Right ventricle myocardium superior (tissue), 1 donor: ENCODE measurements at regions not wholly inside any gene's neighbourhood (a gene's known extent, or its start where the extent isn't known, plus 50 kb on each side); places are given as distances from the start of the nearest gene placed in this dataset.

Experiments used
- ATAC-seq: fragments of 200-7000 bp; cut with Tn5 transposase; one replicate; pipeline ENCODE4 v1.9.1; 2020; ENCODE audit warnings: mild to moderate bottlenecking; ENCODE audit not compliant: poor library complexity
- DNase-seq: peaks from one replicate; pipeline ENCODE4 v3.0.0-alpha.2; 2020
- intact Hi-C: fragments of 100-400 bp; cut with DNase I; formaldehyde crosslinking; loops from one replicate; pipeline ENCODE4 v1.11.2; 2022
- donor health status: DM: no; HTN: yes; CAD: no; lungs with severe emphysema.

DNA sequence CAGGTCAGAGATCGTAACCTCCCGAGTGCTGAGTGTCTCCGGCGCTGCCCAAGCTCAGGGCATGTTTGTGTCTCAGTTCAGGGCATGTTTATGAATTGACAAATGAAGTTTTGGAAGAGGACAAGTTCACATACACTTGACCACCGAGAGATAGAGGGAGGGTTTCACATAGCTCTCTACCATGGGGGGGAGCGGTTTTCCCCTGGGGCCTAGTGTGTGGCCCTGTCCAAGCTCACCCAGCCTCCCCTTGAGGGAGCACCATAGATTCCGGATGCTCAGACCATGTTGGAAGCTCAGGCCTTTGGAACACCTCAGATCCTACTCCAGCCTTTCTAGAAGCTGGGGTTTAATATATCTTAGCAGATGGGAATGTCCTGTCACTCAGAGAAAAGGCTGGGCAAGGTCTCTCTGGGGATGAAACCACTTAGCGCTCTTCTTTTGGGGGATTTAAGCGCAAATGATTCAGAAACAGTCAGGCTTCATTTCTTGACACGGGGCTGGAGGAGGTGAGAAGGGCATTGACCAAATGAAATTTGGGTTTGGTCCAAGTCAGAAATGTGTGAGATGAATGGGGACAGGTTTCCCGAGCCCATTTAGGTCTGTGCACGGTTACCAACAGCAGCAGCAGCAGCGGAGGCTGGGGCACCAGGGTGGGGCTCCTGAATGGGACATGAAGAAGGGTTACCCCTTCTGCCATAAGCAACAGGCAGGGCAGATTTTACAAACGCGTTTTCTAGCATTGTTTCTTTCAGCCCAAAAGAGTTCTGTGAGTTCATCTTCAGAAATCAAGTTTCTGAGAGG, 96.6 kb downstream of the METRNL start:
- ATAC-seq (no peak), DNase-seq (peak; percentile 14)
- intact Hi-C loops, result no loop called here

DNA sequence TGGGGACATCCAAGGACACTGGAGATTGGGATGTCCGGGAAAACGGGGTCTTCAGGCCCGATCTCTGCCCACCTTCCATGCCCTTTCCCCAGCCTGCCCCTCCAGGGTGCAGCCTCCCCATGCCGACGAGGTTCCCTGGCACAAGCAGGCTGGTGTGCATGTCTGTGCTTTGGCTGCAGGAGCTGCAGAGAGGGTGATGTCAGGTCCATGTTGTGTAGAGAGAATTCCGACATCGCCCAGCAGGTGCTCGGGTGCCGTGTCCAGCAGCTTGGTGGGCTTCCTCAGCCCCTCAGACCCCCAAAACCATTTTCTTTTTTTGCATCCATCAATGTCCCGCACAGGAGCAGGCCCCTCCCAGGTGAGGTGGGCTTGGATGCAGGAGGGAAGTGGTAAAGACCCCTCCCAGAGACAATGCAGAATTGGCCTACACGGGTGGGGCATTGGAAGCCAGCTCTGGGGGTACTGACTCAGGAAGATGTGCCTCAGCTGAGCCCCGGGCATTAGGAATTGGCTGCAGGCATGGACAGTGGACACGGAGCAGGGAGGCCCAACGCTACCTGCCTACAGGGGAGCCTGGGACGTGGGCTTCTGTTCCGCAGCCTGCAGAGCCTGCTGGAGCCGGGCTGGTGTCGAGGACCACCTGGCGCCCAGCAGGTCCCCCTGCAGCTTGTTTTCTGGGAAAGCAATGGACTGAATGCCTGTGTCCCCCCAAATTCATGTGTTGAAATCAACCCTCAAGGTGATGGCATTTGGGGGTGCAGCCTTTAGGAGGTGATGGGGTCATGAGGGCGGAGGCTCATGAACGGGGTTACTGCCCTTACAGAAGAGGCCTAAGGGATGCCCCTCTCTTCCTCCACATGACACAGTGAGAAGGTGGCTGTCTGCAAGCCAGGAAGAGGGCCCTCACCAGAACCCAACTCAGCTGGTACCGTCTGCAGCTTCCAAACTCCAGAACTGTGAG, 97.5 kb downstream of the METRNL start:
- ATAC-seq (no peak), DNase-seq (no peak)
- intact Hi-C loops, result no loop called here

DNA sequence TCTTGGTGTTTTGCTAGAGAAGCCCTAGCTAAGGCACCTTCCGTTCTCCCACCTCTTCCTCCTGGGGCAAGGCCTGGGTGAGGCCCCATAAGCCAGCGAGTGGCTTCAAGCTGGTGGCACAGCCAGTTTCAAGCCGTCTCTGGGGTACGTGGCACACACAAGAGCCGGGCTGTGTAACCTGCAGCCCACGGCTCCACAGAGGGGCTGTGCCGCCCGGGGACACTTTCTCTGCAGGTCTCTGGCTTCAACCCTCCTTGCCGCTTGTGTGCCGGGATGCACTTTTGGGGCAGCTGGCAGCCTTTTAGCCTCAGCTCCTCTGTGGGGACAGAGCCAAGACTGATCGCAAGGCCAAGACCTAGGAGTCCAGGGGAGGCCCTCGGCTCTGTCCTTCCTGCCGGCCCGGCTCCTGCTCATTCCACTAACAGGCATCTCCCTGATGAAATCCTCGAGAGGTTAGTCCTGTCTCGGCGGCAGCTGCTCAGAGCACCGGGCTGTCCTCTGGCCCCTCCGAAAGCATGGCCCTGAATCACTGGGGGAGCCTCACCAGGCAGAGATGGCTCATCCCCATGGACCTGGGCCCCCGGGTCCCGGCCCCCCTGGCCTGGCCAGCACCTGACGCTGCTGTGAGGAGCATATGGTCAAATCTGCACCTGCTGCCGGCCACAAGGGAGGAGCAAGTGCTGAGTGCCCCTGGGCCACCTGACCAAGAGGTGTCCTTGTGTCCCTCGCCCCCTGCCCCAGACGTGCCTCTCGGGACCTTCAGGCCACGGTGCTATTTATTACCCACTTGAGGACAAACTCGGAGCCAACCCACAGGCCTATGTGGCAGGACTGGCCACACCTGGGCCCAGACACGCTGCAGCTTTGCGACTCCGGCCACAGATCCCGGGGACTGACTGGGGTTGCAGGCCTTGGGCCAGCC, 98.5 kb downstream of the METRNL start:
- ATAC-seq (no peak), DNase-seq (no peak)
- intact Hi-C loops, result no loop called here

DNA sequence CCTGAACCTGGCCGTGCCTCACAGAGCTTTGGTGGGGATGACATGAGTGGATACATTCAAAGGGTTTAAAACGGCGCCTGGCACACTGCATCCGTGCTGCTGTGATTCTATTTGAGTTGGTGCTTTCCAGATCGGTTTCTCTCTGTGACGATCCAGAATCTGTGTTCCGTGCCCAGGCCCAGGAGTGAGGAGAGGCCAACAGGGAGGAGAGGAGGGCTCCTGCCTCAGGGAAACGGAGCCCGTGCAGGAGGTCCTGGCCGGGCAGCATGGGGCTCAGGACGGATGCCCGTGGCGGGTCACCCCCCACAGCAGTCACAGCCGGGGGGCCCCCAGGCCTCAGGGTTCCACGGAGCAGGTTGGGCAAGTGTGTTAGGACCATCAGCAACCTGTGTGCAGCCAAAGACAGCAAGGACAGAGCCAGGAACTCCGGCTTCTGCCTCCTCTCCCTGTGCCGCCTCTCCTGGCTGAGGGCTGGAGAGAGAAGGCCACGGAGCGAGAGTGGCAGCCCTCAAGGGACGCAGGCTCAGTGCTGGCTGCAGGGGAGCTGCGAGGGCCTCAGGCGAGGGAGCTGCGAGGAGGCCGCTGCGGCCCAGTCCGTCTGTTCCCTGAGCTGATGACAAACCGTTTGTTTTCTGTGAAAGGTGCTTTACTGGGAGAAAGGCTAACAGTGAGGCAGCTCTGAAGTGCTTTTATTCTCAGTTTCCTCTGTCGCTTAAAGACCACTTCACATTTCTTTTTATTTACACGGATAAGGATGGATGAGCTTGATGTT, 99.3 kb downstream of the METRNL start:
- ATAC-seq, result no peak
- intact Hi-C loops, result no loop called here
- DNase-seq, result no peak

DNA sequence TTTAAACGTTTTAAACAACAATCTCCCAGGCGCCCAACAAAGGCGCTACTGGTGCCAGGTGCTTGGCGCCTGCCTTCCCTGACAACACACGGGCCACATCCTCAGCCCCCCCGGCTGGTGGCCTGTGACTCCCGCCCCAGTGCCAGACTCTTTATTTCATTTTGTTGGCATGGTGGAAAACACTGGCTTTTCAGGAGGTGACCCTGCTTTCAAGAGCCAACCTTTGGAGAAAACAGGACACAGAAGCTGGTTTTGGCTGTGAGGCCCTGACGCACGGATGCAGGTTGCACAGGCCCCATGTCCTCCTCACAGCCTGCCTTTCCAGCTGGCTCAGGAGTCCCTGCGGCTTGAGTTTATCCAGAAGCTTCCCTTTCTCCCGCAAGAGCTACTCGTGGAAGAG, 100.0 kb downstream of the METRNL start:
- no peak for DNase-seq
- no peak for ATAC-seq
- intact Hi-C loops, result no loop called here

DNA sequence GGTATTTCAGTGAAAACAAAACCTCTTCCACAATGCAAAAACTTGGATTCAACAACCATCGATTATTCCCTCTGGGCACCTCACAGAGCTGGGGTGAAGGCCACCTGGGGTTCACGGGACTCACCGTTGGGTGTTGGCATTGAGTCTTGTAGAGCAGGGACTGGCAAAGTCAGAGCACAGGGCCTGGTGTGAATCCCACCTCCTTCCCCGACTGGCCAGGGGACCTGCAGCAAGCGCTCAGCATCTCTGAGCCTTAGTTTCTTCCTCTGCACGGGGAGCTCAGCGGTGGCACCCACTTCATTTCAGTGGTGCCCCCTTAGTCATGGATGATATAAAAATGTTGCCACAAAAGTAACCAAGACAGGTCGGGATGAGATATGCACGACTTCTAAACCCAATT, 100.4 kb downstream of the METRNL start:
- no peak for DNase-seq

DNA sequence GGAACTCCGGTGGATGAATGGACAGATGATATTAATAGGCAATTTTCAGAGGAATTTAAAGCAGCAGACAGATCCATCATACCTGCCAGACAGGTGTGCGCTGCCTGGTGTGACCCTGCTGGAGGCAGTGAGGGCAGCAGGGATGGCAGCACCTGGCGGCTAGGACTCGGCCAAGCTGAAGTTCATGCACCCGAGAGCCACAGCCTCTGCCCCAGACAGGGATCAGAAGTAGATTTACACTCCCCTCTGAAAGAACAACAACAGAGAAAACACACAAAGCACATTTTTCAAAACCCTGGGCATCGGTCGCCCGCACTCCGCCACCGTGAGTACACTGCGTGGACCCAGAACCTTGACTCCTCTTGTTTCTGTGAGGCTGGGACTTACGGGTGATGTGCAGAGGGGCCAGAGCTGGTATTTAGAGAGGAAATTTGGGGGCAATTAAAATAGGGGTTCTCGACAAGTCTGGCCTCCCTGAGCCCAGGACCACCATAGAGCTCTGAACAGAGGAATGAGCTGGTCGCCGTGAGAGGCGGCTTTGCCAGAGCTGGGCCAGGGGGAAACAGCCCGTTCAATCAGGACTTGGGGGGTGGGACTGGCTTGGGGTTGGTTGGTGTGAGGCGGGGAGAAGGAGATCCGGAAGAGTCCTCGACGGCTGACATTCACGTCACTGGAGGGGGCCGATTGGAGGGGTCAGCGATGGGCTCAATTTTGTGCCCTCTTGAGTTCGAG, 101.0 kb downstream of the METRNL start:
- DNase-seq, result no peak
- ATAC-seq, result no peak
- intact Hi-C loops, result no loop called here

More for the DNA sequence above, 100.4 kb downstream of the METRNL start:
- no peak for ATAC-seq
- intact Hi-C loops, result no loop called here

DNA sequence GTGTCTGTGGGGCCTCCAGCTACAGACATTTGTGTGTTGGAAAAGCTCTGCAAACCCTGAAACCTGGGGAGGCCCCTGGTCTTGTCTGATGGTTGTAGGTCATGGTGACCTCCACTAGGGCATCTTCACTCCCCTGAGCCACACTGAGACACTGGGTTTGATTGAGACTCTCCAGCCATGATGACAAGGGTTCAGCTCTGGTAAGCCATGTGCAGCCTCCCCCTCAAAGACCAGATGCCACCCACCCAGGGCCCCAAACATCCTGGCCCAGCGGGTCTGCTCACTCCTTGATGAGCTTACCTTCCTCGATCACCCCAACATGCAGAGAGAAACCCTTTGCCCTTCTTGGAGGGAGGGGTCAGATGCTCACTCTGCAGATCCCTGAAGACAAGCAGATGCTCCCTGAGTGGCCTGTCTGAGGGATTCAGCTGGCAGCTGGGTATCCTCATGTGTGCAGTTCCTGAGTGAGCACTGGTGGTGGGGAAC, 101.6 kb downstream of the METRNL start:
- DNase-seq, result no peak
- intact Hi-C loops, result no loop called here
- no peak for ATAC-seq

DNA sequence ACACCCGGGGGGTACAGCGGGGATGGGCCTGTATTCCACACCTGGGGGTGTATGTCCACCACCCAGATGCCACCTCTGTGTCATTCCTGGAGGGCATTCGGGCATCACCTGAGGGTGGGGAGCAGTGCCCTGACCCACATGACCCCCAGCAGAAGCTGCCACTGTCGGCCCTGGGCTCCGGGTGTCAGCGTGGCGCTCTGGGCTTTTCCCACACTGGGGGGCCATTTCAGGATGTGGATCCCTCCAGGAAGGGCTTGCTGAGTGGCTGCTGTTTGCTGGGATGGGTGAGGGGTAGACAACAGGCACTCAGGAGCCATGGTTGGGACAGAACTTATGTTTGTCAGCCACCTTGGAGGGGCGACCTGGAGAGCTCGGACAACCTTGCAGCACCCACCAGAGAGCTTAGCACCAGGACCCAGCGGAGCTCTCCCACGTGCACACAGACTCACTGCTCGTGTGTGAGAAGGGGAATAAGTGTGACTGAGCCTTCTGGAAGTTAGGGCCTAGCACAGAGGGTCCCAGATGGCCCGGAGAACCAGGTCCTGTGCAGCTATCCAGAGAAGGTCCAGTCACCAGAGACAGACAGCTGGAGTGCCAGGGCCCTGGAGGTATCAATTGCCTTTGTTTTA, 102.7 kb downstream of the METRNL start:
- DNase-seq, result no peak
- no peak for ATAC-seq
- intact Hi-C loops, result no loop called here

DNA sequence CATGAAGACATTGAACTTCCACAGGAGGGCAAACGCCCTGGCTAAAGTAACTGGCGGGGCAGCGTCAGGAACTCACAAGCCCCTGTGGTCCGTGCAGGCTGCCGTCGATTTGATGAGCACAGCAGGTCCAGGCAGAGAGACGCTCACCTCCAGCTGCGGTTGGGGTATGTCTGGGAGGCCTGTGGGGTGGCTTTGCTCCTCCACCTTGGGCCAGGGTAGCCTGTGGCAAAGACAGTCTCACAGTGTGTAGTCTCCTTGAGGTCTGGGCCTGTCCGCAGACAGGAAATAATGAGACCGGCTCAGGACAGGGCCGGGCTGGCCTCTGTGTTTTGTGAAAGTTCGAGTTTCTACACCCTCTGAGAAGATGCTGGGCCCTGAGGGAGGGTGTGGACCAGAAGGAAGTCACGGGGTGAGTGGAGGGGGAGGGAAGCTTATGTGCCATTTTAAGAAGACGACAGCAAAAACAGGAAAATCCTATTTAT, 103.3 kb downstream of the METRNL start:
- intact Hi-C loops, result no loop called here
- ATAC-seq (peak; percentile 58), DNase-seq (peak; percentile 67)

DNA sequence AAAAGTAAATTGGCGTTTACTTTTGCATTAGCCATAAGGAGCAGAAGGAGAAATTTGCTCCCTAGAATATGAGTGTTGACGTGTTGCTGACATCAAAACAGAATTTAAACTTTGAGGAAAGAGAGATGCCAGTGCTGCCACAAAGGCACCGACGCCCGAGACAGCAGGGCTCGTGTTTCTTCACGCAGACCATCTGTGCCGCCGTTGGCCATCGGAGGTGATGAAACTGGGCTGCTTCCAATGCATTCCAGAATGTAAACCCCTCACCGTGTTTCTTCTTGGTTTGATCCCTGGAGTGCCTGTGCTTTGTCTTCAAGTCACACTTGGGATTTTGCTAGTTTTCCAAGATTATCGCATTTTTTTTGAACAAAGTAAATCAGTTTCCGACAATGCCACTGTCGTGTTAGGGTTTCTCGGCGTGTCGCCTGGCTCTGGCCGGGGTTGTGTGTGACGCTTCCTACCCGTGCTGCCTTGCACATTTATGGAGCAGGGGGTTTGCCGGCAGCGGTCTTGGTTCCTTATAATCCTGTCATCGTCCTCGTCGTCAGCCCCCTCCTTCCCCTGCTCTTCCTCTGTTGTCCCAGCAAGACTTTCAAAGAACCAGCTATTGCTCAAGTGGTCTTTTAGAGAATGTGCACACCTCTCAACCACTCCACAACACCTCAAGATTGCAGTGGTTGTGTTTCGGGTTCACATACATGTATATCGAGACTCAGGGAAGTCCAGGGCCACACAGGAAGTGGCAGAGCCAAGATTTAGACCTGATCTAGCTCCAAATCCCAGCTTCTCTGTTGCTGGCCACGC, 103.9 kb downstream of the METRNL start:
- peak; percentile 20 for DNase-seq
- intact Hi-C loops, result no loop called here
- ATAC-seq, result no peak

DNA sequence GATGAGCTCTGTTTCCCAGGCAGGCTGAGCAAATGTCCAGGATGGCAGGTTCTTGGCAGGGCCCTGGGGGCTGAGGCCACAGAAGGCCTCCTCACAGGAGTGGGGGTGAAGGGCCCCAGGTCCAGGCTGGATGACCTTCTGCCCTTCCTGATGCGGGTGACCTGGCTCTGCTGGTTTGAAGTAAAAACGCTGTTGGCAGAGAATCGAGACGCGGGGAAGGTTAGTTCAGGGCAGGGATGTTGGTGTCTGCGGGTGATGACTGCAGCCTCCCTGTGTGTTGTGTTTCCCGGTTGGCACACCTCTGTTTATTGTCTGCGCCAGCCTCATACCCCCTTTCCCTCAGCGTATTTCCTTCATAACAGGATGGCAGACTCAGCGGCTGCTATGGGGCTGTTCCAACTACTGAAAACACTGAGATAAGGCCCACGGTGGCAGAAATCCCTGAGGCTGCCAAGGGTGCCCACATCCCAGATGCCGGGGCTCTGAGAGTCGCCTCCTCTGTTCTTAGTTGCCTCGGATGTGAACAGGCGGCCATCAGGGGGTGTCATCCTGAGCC, 104.6 kb downstream of the METRNL start:
- intact Hi-C loops, result no loop called here
- ATAC-seq (peak; percentile 52), DNase-seq (peak; percentile 44)

DNA sequence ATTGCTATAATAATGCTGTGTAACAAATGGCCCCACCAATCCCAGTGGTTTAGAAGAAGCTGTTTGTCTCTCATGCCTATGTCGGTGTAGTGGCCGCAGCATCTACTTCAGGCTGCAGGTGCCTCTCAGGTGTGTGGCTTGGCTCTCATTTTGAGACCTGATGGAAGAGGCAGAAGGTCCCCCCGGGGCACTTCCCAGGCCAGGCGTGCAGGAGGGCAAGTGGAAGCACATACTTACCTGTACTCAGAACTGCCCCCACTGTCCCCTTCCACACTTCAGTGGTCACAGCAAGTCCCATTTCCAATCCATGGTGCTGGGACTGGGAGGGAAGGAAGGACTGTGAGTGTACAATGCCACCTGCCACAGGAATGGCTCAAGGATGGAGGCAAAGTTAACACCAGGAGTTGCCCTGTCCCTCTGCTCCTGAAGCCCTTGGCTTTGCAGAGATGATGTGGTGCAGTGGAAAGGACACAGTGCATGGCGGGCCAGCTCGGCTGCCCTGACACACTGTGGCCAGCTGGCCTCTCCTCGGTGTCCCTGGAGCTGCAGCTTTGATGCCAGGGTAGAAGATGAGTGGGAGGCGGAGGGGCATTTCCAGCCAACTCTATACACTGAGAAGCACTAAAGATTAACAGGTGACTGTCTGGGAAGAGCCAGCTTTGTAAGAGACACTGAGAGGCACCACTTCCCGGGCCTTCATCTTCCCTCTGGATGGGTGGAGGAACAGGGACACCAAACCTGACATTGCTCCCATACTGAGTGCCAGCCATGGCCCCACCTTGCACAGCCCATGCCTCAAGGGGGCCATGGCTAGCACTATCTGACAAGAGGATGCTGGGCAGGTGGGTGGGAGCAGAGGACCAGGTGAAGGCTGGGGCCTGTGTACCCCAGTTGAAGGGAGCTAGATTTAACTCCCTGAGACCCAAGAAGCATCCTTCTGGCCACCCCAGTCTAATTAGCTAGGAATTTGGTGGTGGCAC, 105.9 kb downstream of the METRNL start:
- peak; percentile 17 for DNase-seq
- ATAC-seq, result no peak
- intact Hi-C loops, result no loop called here

DNA sequence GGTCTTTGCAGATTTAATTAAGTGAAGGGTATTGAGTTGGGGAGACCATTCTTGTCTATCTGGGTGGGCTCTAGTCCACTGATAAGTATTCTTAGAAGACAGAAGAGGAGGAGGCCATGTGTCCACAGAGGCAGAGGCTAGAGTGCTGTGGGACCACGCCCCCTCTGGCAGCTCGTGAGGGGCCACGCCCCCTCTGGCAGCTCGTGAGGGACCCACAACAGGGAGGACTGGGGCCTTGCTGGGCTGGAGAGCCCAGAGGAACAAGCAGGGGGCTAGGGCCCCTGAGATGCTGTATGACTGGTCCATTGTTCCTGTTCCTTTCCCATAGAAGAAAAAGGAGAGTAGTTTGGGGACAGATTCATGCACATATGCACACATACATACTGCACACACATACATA, 106.8 kb downstream of the METRNL start:
- peak; percentile 45 for DNase-seq
- intact Hi-C loops, result no loop called here
- no peak for ATAC-seq
